Osteoblast (primary cell): ENCODE measurements at regions not wholly inside any gene's neighbourhood (a gene's known extent, or its start where the extent isn't known, plus 50 kb on each side); places are given as distances from the start of the nearest gene placed in this dataset.

Source experiments
- DNase-seq: peaks from one replicate; pipeline ENCODE4 v3.0.0; 2011; ENCODE audit warnings: low spot score, mixed read lengths; ENCODE audit not compliant: insufficient read length; ENCODE audit errors: missing footprints
- H2AFZ ChIP-seq: 2 replicates; pipeline ENCODE4 v1.6.0; 2011; ENCODE audit warnings: mild to moderate bottlenecking, low read length
- H3K27ac ChIP-seq: 2 replicates; pipeline ENCODE4 v1.5.1; 2011; ENCODE audit warnings: mild to moderate bottlenecking, low read depth, low read length, moderate library complexity
- H3K27me3 ChIP-seq: 2 replicates; pipeline ENCODE4 v1.6.0; 2012; ENCODE audit warnings: mild to moderate bottlenecking, control low read depth, inconsistent platforms, low read length, moderate library complexity; ENCODE audit not compliant: insufficient read depth
- H3K36me3 ChIP-seq: 2 replicates; pipeline ENCODE4 v1.5.1; 2011; ENCODE audit warnings: mild to moderate bottlenecking, low read length, control low read depth, moderate library complexity; ENCODE audit not compliant: insufficient read depth
- H3K4me1 ChIP-seq: 2 replicates; pipeline ENCODE4 v1.5.1; 2011; ENCODE audit warnings: mild to moderate bottlenecking, low read length, control low read depth, moderate library complexity; ENCODE audit not compliant: insufficient read depth
- H3K4me2 ChIP-seq: 2 replicates; pipeline ENCODE4 v1.6.0; 2011; ENCODE audit warnings: mild to moderate bottlenecking, low read length; ENCODE audit not compliant: insufficient read depth
- H3K4me3 ChIP-seq: fragments of 200-600 bp; sonication (generic); 3 replicates; pipeline ENCODE4 v1.5.1; 2012; ENCODE audit warnings: mild to moderate bottlenecking, low read length, inconsistent platforms; ENCODE audit not compliant: insufficient read depth
- H3K79me2 ChIP-seq: 2 replicates; pipeline ENCODE4 v1.6.0; 2012; ENCODE audit warnings: mild to moderate bottlenecking, low read length, control low read depth, inconsistent platforms; ENCODE audit not compliant: insufficient read depth
- H3K9me3 ChIP-seq: 2 replicates; pipeline ENCODE4 v1.5.1; 2011; ENCODE audit warnings: low read depth, low read length, control low read depth
- H4K20me1 ChIP-seq: 2 replicates; pipeline ENCODE4 v1.6.0; 2012; ENCODE audit warnings: mild to moderate bottlenecking, low read length, control low read depth; ENCODE audit not compliant: insufficient read depth
- TF ChIP-seq, protein P1 (sequence below): IDR thresholded peaks from 2 replicates; pipeline ENCODE4 v1.5.1; 2011; ENCODE audit warnings: mild to moderate bottlenecking, low read depth, low read length, moderate library complexity; ENCODE audit errors: extremely low read depth

DNA sequence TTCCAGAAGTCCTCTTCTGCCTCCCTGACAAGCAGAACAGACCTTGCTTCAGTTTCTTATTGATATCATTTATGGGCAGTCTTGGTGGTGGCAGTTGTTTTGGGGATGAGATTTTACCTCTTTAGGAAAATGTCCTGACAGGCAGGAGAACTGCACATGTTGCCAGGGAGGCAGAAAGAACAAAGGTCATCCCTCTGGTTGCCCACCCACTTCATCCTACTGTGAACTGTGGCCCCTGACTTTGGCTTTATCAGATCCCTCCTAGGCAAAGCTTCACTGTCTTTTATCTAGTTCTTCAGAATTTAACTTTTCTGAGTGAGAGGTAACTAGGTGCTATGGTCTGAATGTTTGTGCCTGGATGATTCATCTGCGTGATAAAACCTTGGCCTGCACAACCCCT is 2071.3 kb upstream of the CELF4 start:
- no peak overlapping the region for H2AFZ ChIP-seq
- H3K4me1 ChIP-seq, result no peaks in the 10 kb centered on the region
- H3K9me3 ChIP-seq, result no peaks in the 10 kb centered on the region
- H3K79me2 ChIP-seq, result no peaks in the 10 kb centered on the region
- H4K20me1 ChIP-seq, result no peaks in the 10 kb centered on the region
- no peak overlapping the region for H3K27ac ChIP-seq
- H3K4me2 ChIP-seq, result no peak overlapping the region
- H3K36me3 ChIP-seq, result no peaks in the 10 kb centered on the region
- TF ChIP-seq, protein P1, sequence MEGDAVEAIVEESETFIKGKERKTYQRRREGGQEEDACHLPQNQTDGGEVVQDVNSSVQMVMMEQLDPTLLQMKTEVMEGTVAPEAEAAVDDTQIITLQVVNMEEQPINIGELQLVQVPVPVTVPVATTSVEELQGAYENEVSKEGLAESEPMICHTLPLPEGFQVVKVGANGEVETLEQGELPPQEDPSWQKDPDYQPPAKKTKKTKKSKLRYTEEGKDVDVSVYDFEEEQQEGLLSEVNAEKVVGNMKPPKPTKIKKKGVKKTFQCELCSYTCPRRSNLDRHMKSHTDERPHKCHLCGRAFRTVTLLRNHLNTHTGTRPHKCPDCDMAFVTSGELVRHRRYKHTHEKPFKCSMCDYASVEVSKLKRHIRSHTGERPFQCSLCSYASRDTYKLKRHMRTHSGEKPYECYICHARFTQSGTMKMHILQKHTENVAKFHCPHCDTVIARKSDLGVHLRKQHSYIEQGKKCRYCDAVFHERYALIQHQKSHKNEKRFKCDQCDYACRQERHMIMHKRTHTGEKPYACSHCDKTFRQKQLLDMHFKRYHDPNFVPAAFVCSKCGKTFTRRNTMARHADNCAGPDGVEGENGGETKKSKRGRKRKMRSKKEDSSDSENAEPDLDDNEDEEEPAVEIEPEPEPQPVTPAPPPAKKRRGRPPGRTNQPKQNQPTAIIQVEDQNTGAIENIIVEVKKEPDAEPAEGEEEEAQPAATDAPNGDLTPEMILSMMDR, result no peak
- no peak for DNase-seq
- H3K27me3 ChIP-seq, result no peaks in the 10 kb centered on the region
- H3K4me3 ChIP-seq, result no peak overlapping the region

DNA sequence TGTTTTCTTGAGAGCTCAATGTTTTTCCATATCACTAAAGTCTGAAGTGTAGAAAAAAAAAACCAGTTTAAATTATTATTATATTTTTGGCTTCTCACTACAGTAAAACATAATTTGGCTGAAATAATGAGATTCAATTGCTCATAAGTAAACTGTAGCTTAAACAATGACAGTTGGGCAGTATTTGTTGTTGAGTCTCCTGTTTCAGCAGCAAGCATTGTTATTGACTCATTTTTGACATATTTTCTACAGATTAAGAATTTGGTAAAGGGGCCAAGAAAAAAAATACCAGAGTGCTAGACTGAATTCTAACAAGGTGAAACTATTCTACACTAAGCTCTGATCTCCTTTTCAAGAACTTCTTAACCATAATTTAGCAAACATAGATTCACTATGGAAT is 2070.4 kb upstream of the CELF4 start:
- no peaks in the 10 kb centered on the region for H3K27me3 ChIP-seq
- H3K79me2 ChIP-seq, result no peaks in the 10 kb centered on the region
- H3K4me2 ChIP-seq, result no peak overlapping the region
- no peak overlapping the region for H3K4me3 ChIP-seq
- no peaks in the 10 kb centered on the region for H3K9me3 ChIP-seq
- H3K36me3 ChIP-seq, result no peaks in the 10 kb centered on the region
- H4K20me1 ChIP-seq, result no peaks in the 10 kb centered on the region
- H2AFZ ChIP-seq, result no peak overlapping the region
- H3K4me1 ChIP-seq, result no peaks in the 10 kb centered on the region
- DNase-seq, result no peak
- TF ChIP-seq, protein P1, result no peak
- no peak overlapping the region for H3K27ac ChIP-seq

DNA sequence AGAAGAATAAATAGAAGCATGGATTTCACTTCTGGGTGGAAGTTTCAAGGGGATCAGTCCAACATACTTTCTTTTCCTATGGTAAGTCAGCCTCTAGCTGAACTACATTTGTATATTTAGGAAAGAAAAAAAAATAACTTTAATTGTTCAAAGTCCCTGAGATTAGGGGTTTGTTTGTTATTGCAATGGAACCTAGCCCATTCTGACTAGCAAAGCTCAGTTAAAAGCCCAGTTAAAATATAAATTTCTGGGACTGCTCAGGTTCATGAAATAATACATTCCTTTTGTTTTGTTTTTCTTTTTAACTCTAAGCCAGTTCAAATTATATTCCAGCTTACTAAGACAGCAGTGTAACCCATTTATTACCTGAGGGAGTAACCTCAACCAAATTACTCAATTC is 2069.6 kb upstream of the CELF4 start:
- Histone ChIP-seq H3K36me3 (no peaks in the 10 kb centered on the region), H3K27me3 (no peaks in the 10 kb centered on the region), H3K4me3 (no peak overlapping the region), H3K4me1 (no peaks in the 10 kb centered on the region), H4K20me1 (no peaks in the 10 kb centered on the region), H3K4me2 (no peak overlapping the region), H3K27ac (no peak overlapping the region), H3K9me3 (no peaks in the 10 kb centered on the region), H2AFZ (no peak overlapping the region), H3K79me2 (no peaks in the 10 kb centered on the region)
- TF ChIP-seq, protein P1, result no peak
- DNase-seq, result no peak

DNA sequence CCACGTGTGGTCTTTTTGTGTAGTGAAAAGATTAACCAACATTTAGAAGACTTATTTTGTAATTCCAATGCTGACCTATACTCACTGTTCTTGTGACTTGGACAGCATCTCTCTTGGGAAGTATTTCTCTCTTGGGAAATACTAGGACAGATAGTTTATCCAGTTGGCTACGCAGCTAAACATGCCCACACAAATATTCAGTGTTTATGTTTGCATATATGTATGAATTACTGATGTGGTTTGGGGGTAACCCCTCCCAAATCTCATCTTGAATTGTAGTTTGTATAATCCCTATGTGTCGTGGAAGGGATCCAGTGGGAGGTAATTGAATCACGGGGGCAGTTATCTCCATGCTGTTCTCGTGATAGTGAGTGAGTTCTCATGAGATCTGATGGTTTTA is 2062.3 kb upstream of the CELF4 start:
- Histone ChIP-seq H3K36me3 (no peaks in the 10 kb centered on the region), H3K4me2 (no peak overlapping the region), H3K4me1 (no peaks in the 10 kb centered on the region), H3K4me3 (no peak overlapping the region), H3K79me2 (no peaks in the 10 kb centered on the region), H3K9me3 (no peaks in the 10 kb centered on the region), H3K27me3 (no peaks in the 10 kb centered on the region), H3K27ac (no peak overlapping the region), H2AFZ (no peak overlapping the region), H4K20me1 (no peaks in the 10 kb centered on the region)
- TF ChIP-seq, protein P1, result no peak
- DNase-seq, result no peak
